Fibroblast of lung (primary cell): ENCODE measurements at regions not wholly inside any gene's neighbourhood (a gene's known extent, or its start where the extent isn't known, plus 50 kb on each side); places are given as distances from the start of the nearest gene placed in this dataset.
A peak's percentile ranks its signal among the peaks of the same experiment; 100 is the strongest.
"Not testable (repeated sequence)": the region's sequence is repeated elsewhere in the genome, so short reads cannot be mapped to it uniquely, and the experiment has no call there.

Source experiments
- DNase-seq, 2 donors: peaks; one replicate each; pipeline versions ENCODE4 v3.0.0 to v3.0.0-alpha.2; 2010; ENCODE audit warnings: low read depth in 2 of 2
- H2AFZ ChIP-seq: 2 replicates; pipeline ENCODE4 v1.5.1; 2012; ENCODE audit warnings: low read length, control low read depth, inconsistent platforms
- H3K27ac ChIP-seq: 2 replicates; pipeline ENCODE4 v1.5.1; 2011; ENCODE audit warnings: low read length, control low read depth; ENCODE audit not compliant: insufficient read depth
- H3K27me3 ChIP-seq: 2 replicates; pipeline ENCODE4 v1.5.1; 2011; ENCODE audit warnings: mild to moderate bottlenecking, low read length; ENCODE audit not compliant: control insufficient read depth, insufficient read depth
- H3K36me3 ChIP-seq: 2 replicates; pipeline ENCODE4 v1.5.1; 2011; ENCODE audit warnings: low read length; ENCODE audit not compliant: control insufficient read depth, insufficient read depth
- H3K4me1 ChIP-seq: 2 replicates; pipeline ENCODE4 v1.5.1; 2011; ENCODE audit warnings: low read length; ENCODE audit not compliant: control insufficient read depth, insufficient read depth; ENCODE audit errors: extremely low read depth
- H3K4me2 ChIP-seq: 2 replicates; pipeline ENCODE4 v1.5.1; 2011; ENCODE audit warnings: low read length, control low read depth; ENCODE audit not compliant: insufficient read depth; ENCODE audit errors: extremely low read depth
- H3K4me3 ChIP-seq, 4 experiments: fragments of 200-600 bp in 1 of 4; sonication (generic) in 1 of 4; replicated peaks in 1 of 4; 2 replicates each; pipeline ENCODE4 v1.5.1; 2011 to 2016; ENCODE audit warnings: low read length in 4 of 4, low read depth in 3 of 4, mild to moderate bottlenecking in 3 of 4, control low read depth in 2 of 4, inconsistent platforms in 1 of 4, mixed read lengths in 1 of 4; ENCODE audit not compliant: insufficient read depth in 1 of 4; ENCODE audit errors: control extremely low read depth in 1 of 4
- H3K79me2 ChIP-seq: 2 replicates; pipeline ENCODE4 v1.5.1; 2012; ENCODE audit warnings: mild to moderate bottlenecking, low read length, inconsistent platforms; ENCODE audit not compliant: control insufficient read depth, insufficient read depth
- H3K9ac ChIP-seq: 2 replicates; pipeline ENCODE4 v1.5.1; 2011; ENCODE audit warnings: mild to moderate bottlenecking, low read length, control low read depth; ENCODE audit not compliant: insufficient read depth
- H3K9me3 ChIP-seq: 2 replicates; pipeline ENCODE4 v1.5.1; 2012; ENCODE audit warnings: low read depth, low read length; ENCODE audit not compliant: control insufficient read depth, insufficient read depth
- H4K20me1 ChIP-seq: 2 replicates; pipeline ENCODE4 v1.5.1; 2011; ENCODE audit warnings: low read length; ENCODE audit not compliant: control insufficient read depth, insufficient read depth; ENCODE audit errors: extremely low read depth
- EZH2 ChIP-seq: IDR thresholded peaks from 2 replicates; pipeline ENCODE4 v1.5.1; 2012; ENCODE audit warnings: low read length, control low read depth, mild to moderate bottlenecking; ENCODE audit errors: missing control alignments
- TF ChIP-seq, protein P1 (sequence below), 2 donors: IDR thresholded peaks in 1 of 2; conservative IDR thresholded peaks in 1 of 2; 1 replicate in 1 of 2; 2 replicates in 1 of 2; pipeline ENCODE4 v1.5.1; 2011 to 2012; ENCODE audit warnings: low read length in 2 of 2, control low read depth in 1 of 2, inconsistent platforms in 1 of 2, low read depth in 1 of 2, mild to moderate bottlenecking in 1 of 2

GRCh38 chr1:161421456-161421855 lies 53.8 kb upstream of the CFAP126 start:
- DNase-seq: no peak
- Histone ChIP-seq H3K9ac (no peak overlapping the region), H2AFZ (no peak overlapping the region), H3K4me3 (peak overlapping the region in 1 of 4 experiments; percentile 57), H3K79me2 (no peaks in the 10 kb centered on the region), H3K4me1 (no peaks in the 10 kb centered on the region), H3K27me3 (no peaks in the 10 kb centered on the region), H3K4me2 (no peak overlapping the region), H3K27ac (no peak overlapping the region), H3K36me3 (no peaks in the 10 kb centered on the region), H3K9me3 (no peaks in the 10 kb centered on the region), H4K20me1 (no peaks in the 10 kb centered on the region)
- TF ChIP-seq EZH2: no peak
- TF ChIP-seq, protein P1, sequence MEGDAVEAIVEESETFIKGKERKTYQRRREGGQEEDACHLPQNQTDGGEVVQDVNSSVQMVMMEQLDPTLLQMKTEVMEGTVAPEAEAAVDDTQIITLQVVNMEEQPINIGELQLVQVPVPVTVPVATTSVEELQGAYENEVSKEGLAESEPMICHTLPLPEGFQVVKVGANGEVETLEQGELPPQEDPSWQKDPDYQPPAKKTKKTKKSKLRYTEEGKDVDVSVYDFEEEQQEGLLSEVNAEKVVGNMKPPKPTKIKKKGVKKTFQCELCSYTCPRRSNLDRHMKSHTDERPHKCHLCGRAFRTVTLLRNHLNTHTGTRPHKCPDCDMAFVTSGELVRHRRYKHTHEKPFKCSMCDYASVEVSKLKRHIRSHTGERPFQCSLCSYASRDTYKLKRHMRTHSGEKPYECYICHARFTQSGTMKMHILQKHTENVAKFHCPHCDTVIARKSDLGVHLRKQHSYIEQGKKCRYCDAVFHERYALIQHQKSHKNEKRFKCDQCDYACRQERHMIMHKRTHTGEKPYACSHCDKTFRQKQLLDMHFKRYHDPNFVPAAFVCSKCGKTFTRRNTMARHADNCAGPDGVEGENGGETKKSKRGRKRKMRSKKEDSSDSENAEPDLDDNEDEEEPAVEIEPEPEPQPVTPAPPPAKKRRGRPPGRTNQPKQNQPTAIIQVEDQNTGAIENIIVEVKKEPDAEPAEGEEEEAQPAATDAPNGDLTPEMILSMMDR (conservative IDR thresholded peaks at IDR 0.05 in 1 of 2, IDR thresholded peaks at IDR 0.05 in 1 of 2; ENCODE audit: low read depth in 1 of 2, low read length in 2 of 2): no peak

GRCh38 chr1:161420763-161421455 lies 53.2 kb upstream of the CFAP126 start:
- H3K79me2 ChIP-seq: no peaks in the 10 kb centered on the region
- no peak overlapping the region for H3K9ac ChIP-seq
- no peaks in the 10 kb centered on the region for H3K36me3 ChIP-seq
- H3K4me1 ChIP-seq: no peaks in the 10 kb centered on the region
- no peak overlapping the region for H3K4me2 ChIP-seq
- H4K20me1 ChIP-seq: no peaks in the 10 kb centered on the region
- H3K4me3 ChIP-seq: no peak overlapping the region
- no peak overlapping the region for H2AFZ ChIP-seq
- no peaks in the 10 kb centered on the region for H3K27me3 ChIP-seq
- no peak overlapping the region for H3K27ac ChIP-seq
- H3K9me3 ChIP-seq: no peaks in the 10 kb centered on the region
- DNase-seq: peak in 1 of 2 donors; percentile 2
- TF ChIP-seq EZH2: no peak
- TF ChIP-seq, protein P1 (conservative IDR thresholded peaks at IDR 0.05 in 1 of 2, IDR thresholded peaks at IDR 0.05 in 1 of 2; ENCODE audit: low read depth in 1 of 2, low read length in 2 of 2): no peak

- not testable (repeated sequence) for H2AFZ ChIP-seq, H3K9ac ChIP-seq, H3K4me2 ChIP-seq, H3K79me2 ChIP-seq, H3K4me1 ChIP-seq, DNase-seq, H3K4me3 ChIP-seq, H3K36me3 ChIP-seq, H4K20me1 ChIP-seq, H3K9me3 ChIP-seq, H3K27me3 ChIP-seq, H3K27ac ChIP-seq
Measured at GRCh38 chr1:161417536-161417935, 49.9 kb upstream of the CFAP126 start.
